ENCODE measurements at regions not wholly inside any gene's neighbourhood (a gene's known extent, or its start where the extent isn't known, plus 50 kb on each side); places are given as distances from the start of the nearest gene placed in this dataset.

- peaks cover 6% of the 10 kb centered on the region; the same call in 1 of the 2 replicates for H3K27me3 ChIP-seq (ENCODE audit: insufficient read depth, low read length)
- ATAC-seq: no peak
Measured at GRCh38 chr11:134642206-134642605, 230.2 kb upstream of the B3GAT1 start.

More at GRCh38 chr11:134642206-134642605, 230.2 kb upstream of the B3GAT1 start:
- H3K36me3 ChIP-seq (ENCODE audit: control insufficient read depth in 1 of 2, insufficient read depth in 2 of 2, low read length in 2 of 2): no peaks in the 10 kb centered on the region
- no peak for DNase-seq (ENCODE audit: low read depth, low spot score)
- H3K27ac ChIP-seq (ENCODE audit: low read depth, low read length): no peak overlapping the region
- H3K9me2 ChIP-seq (ENCODE audit: insufficient read depth): no peaks in the 10 kb centered on the region
- intact Hi-C loops (cut with micrococcal nuclease): no loop called here
- no peaks in the 10 kb centered on the region for H3K79me2 ChIP-seq (ENCODE audit: insufficient read depth, low read length)
- ChIA-PET CTCF (no interaction called here), POLR2A (no interaction called here), RAD21 (ENCODE audit: low non-redundant PET in 1 of 2, low total read pairs in 2 of 2, uncharacterized antibody in 2 of 2, unreplicated experiment in 2 of 2) (no interaction called here)
- H3K4me3 ChIP-seq (replicated peaks in 1 of 2; ENCODE audit: low read depth in 1 of 2, low read length in 2 of 2): no peak overlapping the region
- H2AFZ ChIP-seq (ENCODE audit: low read depth, low read length, poor library complexity, severe bottlenecking): no peak overlapping the region
- no peak overlapping the region for H3K4me2 ChIP-seq (ENCODE audit: low read length)
- H4K20me1 ChIP-seq (ENCODE audit: insufficient read depth): no peaks in the 10 kb centered on the region
- H3K9me3 ChIP-seq (ENCODE audit: control insufficient read depth in 1 of 2, insufficient read depth in 1 of 2, low read depth in 1 of 2, low read length in 2 of 2): no peaks in the 10 kb centered on the region
- peaks cover 11 to 20% of the 10 kb centered on the region in 2 experiments for H3K4me1 ChIP-seq (ENCODE audit: control insufficient read depth in 1 of 2, insufficient read depth in 2 of 2, low read length in 2 of 2)
- no peak for TF ChIP-seq CTCF (IDR thresholded peaks at IDR 0.05 in 2 of 3, conservative IDR thresholded peaks at IDR 0.05 in 1 of 3; ENCODE audit: borderline replicate concordance in 1 of 3, insufficient read depth in 1 of 3, low read depth in 2 of 3, low read length in 2 of 3)
- no peak for TF ChIP-seq ELF1 (IDR thresholded peaks at IDR 0.05; ENCODE audit: borderline replicate concordance, low read depth)
- TF ChIP-seq EGR1 (IDR thresholded peaks at IDR 0.05; ENCODE audit: low read depth): no peak
- TF ChIP-seq CEBPB (IDR thresholded peaks at IDR 0.05; ENCODE audit: low read depth): no peak
- TF ChIP-seq ATF3 (IDR thresholded peaks at IDR 0.05): no peak
- no peak for TF ChIP-seq JUND (IDR thresholded peaks at IDR 0.05)
- no peak for TF ChIP-seq REST (IDR thresholded peaks at IDR 0.05; ENCODE audit: low read depth)
- TF ChIP-seq SIN3A (IDR thresholded peaks at IDR 0.05; ENCODE audit: low read depth): no peak
- TF ChIP-seq EZH2phosphoT487 (IDR thresholded peaks at IDR 0.05; ENCODE audit: borderline replicate concordance): no peak
- TF ChIP-seq YY1 (IDR thresholded peaks at IDR 0.05; ENCODE audit: extremely low read depth, insufficient replicate concordance, low read depth, low read length): no peak
- no peak for TF ChIP-seq MAX (IDR thresholded peaks at IDR 0.05)
- no peak for TF ChIP-seq POLR2A (IDR thresholded peaks at IDR 0.05; ENCODE audit: borderline replicate concordance, extremely low read depth, insufficient read depth, insufficient read length)
- TF ChIP-seq ZBTB33 (IDR thresholded peaks at IDR 0.05; ENCODE audit: extremely low read depth, insufficient replicate concordance, low read length): no peak
- no peak for TF ChIP-seq TCF7L2 (IDR thresholded peaks at IDR 0.05; ENCODE audit: borderline replicate concordance, extremely low read depth, insufficient read depth, insufficient read length)
- no peak for TF ChIP-seq FOSL1 (IDR thresholded peaks at IDR 0.05; ENCODE audit: low read depth)
- no peak for TF ChIP-seq ZNF274 (IDR thresholded peaks at IDR 0.05; ENCODE audit: low read depth, low read length)
- no peak for TF ChIP-seq ZFX (IDR thresholded peaks at IDR 0.05)
- TF ChIP-seq SRF (IDR thresholded peaks at IDR 0.05; ENCODE audit: low read depth): no peak
- H3K9ac ChIP-seq (ENCODE audit: low read length): no peak overlapping the region
- BruUV-seq (replicated peaks): no TSS peak

Measured in HCT116 (cell line).